ENCODE measurements at regions not wholly inside any gene's neighbourhood (a gene's known extent, or its start where the extent isn't known, plus 50 kb on each side); places are given as distances from the start of the nearest gene placed in this dataset.

DNA sequence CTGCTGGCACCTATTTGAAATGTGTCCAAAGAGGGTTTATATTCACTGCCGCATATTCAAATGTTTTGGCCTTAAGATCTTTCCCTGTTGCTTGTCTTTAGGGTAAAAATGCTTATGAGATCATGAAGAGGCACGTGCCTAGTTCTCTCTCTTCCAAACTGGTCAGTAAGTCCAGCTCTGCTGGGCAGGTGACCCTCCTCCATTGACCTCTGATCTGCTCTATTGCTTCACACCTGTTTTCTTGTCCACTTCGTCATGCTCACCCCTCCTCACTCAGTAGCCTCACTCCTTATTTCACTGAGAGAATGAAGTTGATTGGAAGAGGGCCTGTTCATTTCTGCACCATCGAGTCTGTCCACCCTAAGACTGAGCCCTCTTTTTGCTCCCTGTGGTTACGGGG is 140.5 kb upstream of the COBL start:
- intact Hi-C loops (cut with DNase I) = no loop called here
- TF ChIP-seq, protein P1, sequence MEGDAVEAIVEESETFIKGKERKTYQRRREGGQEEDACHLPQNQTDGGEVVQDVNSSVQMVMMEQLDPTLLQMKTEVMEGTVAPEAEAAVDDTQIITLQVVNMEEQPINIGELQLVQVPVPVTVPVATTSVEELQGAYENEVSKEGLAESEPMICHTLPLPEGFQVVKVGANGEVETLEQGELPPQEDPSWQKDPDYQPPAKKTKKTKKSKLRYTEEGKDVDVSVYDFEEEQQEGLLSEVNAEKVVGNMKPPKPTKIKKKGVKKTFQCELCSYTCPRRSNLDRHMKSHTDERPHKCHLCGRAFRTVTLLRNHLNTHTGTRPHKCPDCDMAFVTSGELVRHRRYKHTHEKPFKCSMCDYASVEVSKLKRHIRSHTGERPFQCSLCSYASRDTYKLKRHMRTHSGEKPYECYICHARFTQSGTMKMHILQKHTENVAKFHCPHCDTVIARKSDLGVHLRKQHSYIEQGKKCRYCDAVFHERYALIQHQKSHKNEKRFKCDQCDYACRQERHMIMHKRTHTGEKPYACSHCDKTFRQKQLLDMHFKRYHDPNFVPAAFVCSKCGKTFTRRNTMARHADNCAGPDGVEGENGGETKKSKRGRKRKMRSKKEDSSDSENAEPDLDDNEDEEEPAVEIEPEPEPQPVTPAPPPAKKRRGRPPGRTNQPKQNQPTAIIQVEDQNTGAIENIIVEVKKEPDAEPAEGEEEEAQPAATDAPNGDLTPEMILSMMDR (IDR thresholded peaks at IDR 0.05) = no peak
- DNase-seq (no peak), ATAC-seq (no peak)
- Histone ChIP-seq H3K27me3 (peaks cover 0 to 6% (median 0%) of the 10 kb centered on the region in 7 donors), H3K27ac (no peak overlapping the region), H3K9me3 (no peaks in the 10 kb centered on the region), H3K4me3 (no peak overlapping the region), H3K36me3 (no peaks in the 10 kb centered on the region), H3K4me1 (no peaks in the 10 kb centered on the region)
- 76 to 81% methylated on average over 5 of the region's 5 CpGs for WGBS, 2 donors

DNA sequence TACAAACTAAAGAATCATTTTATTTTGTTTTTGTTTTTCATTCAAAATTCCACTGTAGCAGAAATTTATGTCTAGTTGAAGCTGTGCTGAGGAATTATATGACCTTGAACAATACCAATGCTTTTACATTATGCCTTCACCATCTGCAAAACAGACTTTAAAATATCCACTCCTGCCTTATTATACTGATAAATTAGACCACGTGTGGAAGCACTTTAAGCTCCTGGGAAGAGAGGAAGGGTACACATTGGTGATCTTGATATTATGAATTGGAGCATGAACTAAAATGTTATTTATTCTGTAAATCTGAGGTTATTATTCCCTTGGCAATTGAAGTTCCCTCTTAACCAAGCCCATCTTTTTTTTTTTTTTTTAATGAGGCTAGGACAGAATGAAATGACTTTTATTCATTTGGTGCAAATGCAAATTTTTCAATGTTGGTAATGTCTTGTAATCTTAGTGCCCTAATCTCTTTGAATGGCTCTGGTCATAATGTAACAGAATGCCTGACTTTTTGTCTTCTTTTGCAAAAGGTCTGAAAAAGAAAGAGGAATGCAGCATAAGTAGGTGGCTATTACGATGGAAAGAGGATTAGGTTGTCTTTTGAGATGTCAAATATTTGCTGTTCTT is 139.9 kb upstream of the COBL start:
- intact Hi-C loops (cut with DNase I) = no loop called here
- Histone ChIP-seq H3K4me3 (no peak overlapping the region), H3K27me3 (peaks cover 0 to 9% (median 0%) of the 10 kb centered on the region in 7 donors), H3K36me3 (no peaks in the 10 kb centered on the region), H3K9me3 (no peaks in the 10 kb centered on the region), H3K27ac (no peak overlapping the region), H3K4me1 (no peaks in the 10 kb centered on the region)
- TF ChIP-seq, protein P1 (IDR thresholded peaks at IDR 0.05) = no peak
- DNase-seq = no peak
- 44 to 55% methylated on average over 2 of the region's 2 CpGs for WGBS, 2 donors
- no peak for ATAC-seq

DNA sequence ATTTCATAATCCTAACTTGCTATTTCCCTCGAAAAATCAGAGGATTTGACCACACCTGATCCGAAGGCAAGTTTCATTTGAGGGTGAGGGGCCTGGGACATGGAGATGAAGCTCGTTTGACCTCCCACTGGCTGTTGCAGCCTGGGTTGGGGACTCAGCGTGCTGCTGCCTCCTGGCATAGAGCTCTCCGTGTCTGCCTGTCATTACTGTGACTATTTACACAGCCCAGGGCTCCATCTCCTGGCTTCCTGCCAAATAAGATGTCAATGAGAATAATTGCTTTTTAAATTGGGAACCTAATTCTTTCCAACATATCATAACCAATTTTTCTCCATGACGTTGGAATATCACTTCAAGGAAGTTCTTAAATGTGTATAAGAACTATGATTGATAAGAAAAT is 139.3 kb upstream of the COBL start:
- intact Hi-C loops (cut with DNase I) = no loop called here
- WGBS, 2 donors = 28% methylated on average over 6 of the region's 6 CpGs
- DNase-seq = no peak

DNA sequence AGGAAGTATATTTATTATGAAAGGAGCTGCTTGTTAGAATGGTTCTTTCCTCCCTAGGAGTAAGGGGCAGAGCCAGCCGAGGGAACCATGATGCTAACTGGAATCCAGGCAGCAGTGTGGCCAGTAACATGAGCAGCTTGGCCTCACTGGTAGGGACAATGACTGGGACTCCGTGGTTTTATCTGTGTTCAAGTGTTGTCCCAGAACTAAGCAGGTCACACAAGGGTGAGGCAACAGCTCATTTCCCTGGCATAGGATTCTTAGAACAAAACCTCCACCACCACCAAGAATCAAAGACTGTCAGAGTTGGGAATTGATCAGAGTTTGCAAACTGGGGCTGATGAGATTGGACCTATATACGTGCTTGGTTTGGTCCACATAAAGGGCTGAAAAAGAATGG is 138.9 kb upstream of the COBL start:
- Histone ChIP-seq H3K36me3 (no peaks in the 10 kb centered on the region), H3K27ac (no peak overlapping the region), H3K4me3 (no peak overlapping the region), H3K4me1 (no peaks in the 10 kb centered on the region), H3K9me3 (no peaks in the 10 kb centered on the region), H3K27me3 (peaks cover 0 to 9% (median 0%) of the 10 kb centered on the region in 7 donors)
- ATAC-seq = peak in 2 of 8 donors; percentile 40 to 74
- no peak for DNase-seq
- intact Hi-C loops (cut with DNase I) = no loop called here
- 41 to 49% methylated on average over 3 of the region's 3 CpGs for WGBS, 2 donors
- TF ChIP-seq, protein P1 (IDR thresholded peaks at IDR 0.05) = no peak

More for the DNA sequence above, 139.3 kb upstream of the COBL start:
- H3K4me3 ChIP-seq = no peak overlapping the region
- peaks cover 0 to 9% (median 0%) of the 10 kb centered on the region in 7 donors for H3K27me3 ChIP-seq
- no peaks in the 10 kb centered on the region for H3K4me1 ChIP-seq
- ATAC-seq = peak in 4 of 8 donors; percentile 54 to 80 (median 71)
- no peaks in the 10 kb centered on the region for H3K36me3 ChIP-seq
- TF ChIP-seq, protein P1 (IDR thresholded peaks at IDR 0.05) = no peak
- H3K27ac ChIP-seq = no peak overlapping the region
- no peaks in the 10 kb centered on the region for H3K9me3 ChIP-seq

Data from heart right ventricle (tissue), 16 donors.